Fibroblast of skin of abdomen (primary cell): ENCODE measurements at regions not wholly inside any gene's neighbourhood (a gene's known extent, or its start where the extent isn't known, plus 50 kb on each side); places are given as distances from the start of the nearest gene placed in this dataset.

Experiments used
- DNase-seq: peaks from one replicate; pipeline ENCODE4 v3.0.0-alpha.2; 2013

- DNase-seq: no peak
These were observed 57.3 kb upstream of the PJA2 start for GRCh38 chr5:109467058-109467457.
